HepG2 (cell line): ENCODE measurements at regions not wholly inside any gene's neighbourhood (a gene's known extent, or its start where the extent isn't known, plus 50 kb on each side); places are given as distances from the start of the nearest gene placed in this dataset.

ENCODE experiments used
- ATAC-seq: fragments of 200-7000 bp; cut with Tn5 transposase; 3 replicates; pipeline ENCODE4 v1.9.1; 2020; ENCODE audit warnings: mild to moderate bottlenecking, moderate library complexity
- BruUV-seq: library from RNA; stranded (reverse); fragments of 400-500 nt; replicated peaks from 2 replicates; lab custom pipeline; 2021; lab: Mats Ljungman, UMichigan
- CTCF ChIA-PET: fragments of 300-600 bp; formaldehyde crosslinking; extraction: SDS; loops from one replicate; lab custom pipeline; 2021; ENCODE audit warnings: low total read pairs, inconsistent platforms, low intra/inter-chr PET ratio; lab: Yijun Ruan, JAX
- POLR2A ChIA-PET: fragments of 350-600 bp; sonication (Branson Sonifier 250); formaldehyde crosslinking; loops from one replicate; lab custom pipeline; 2020; ENCODE audit warnings: antibody characterized with exemption, inconsistent platforms; lab: Yijun Ruan, JAX
- DNase-seq: peaks from one replicate; pipeline ENCODE4 v3.0.0-alpha.2; 2015; ENCODE audit warnings: low spot score
- FAIRE-seq: peaks from 3 replicates; lab custom pipeline; 2011; peaks lifted over from hg19 to GRCh38; lab: Jason Lieb, UNC
- H2AFZ ChIP-seq: one replicate; pipeline ENCODE4 v1.6.1; 2011; ENCODE audit warnings: low read length, inconsistent platforms
- H3K27ac ChIP-seq: fragments of 300-600 bp; 3 replicates; pipeline ENCODE4 v1.8.0; 2011; ENCODE audit warnings: mixed run types, mild to moderate bottlenecking, mixed read lengths, low read length, inconsistent platforms; ENCODE audit not compliant: insufficient read depth; ENCODE audit errors: extremely low read length
- H3K27me3 ChIP-seq, 2 experiments: fragments of 200-600 bp in 1 of 2; 2 replicates in 1 of 2; 3 replicates in 1 of 2; pipeline versions ENCODE4 v1.6.0 to v1.8.0; 2011; ENCODE audit warnings: low read length in 2 of 2, mild to moderate bottlenecking in 2 of 2, moderate library complexity in 2 of 2, inconsistent platforms in 1 of 2; ENCODE audit not compliant: insufficient read depth in 2 of 2, control insufficient read depth in 1 of 2
- H3K36me3 ChIP-seq, 2 experiments: fragments of 200-600 bp in 1 of 2; replicated peaks in 1 of 2; 2 replicates in 1 of 2; 3 replicates in 1 of 2; pipeline versions ENCODE4 v1.5.1 to v1.8.0; 2011; ENCODE audit warnings: low read length in 2 of 2, inconsistent platforms in 1 of 2; ENCODE audit not compliant: insufficient read depth in 2 of 2, control insufficient read depth in 1 of 2
- H3K4me1 ChIP-seq: 2 replicates; pipeline ENCODE4 v1.5.1; 2012; ENCODE audit warnings: low read length, inconsistent platforms; ENCODE audit not compliant: insufficient read depth
- H3K4me2 ChIP-seq: 2 replicates; pipeline ENCODE4 v1.6.0; 2011; ENCODE audit warnings: low read depth, low read length, inconsistent platforms
- H3K4me3 ChIP-seq, 3 experiments: fragments of 200-600 bp in 1 of 3; sonication (generic), shearing (Covaris generic) in 1 of 3; replicated peaks in 1 of 3; 2 replicates each; pipeline ENCODE4 v1.5.1; 2011 to 2016; ENCODE audit warnings: low read length in 3 of 3, inconsistent platforms in 2 of 3, low read depth in 2 of 3, mild to moderate bottlenecking in 2 of 3, control low read depth in 1 of 3, mixed read lengths in 1 of 3; ENCODE audit not compliant: insufficient read depth in 1 of 3
- H3K79me2 ChIP-seq: one replicate; pipeline ENCODE4 v1.6.1; 2011; ENCODE audit warnings: low read length, inconsistent platforms; ENCODE audit not compliant: insufficient read depth
- H3K9ac ChIP-seq: 2 replicates; pipeline ENCODE4 v1.6.0; 2011; ENCODE audit warnings: mild to moderate bottlenecking, low read depth, low read length, inconsistent platforms; ENCODE audit not compliant: insufficient read depth
- H3K9me3 ChIP-seq: 2 replicates; pipeline ENCODE4 v1.5.1; 2012; ENCODE audit warnings: mild to moderate bottlenecking, low read length
- H4K20me1 ChIP-seq: 2 replicates; pipeline ENCODE4 v1.6.0; 2011; ENCODE audit warnings: inconsistent platforms, mild to moderate bottlenecking, low read length, moderate library complexity; ENCODE audit not compliant: insufficient read depth
- IRF2 ChIP-seq: IDR thresholded peaks from 2 replicates; pipeline ENCODE4 v1.6.1; 2018; ENCODE audit warnings: missing genetic modification reagents, missing compliant biosample characterization
- KLF11 ChIP-seq: IDR thresholded peaks from 2 replicates; pipeline ENCODE4 v1.6.1; 2016; ENCODE audit warnings: missing compliant biosample characterization
- NFIB ChIP-seq: sonication (generic); formaldehyde crosslinking; IDR thresholded peaks from 2 replicates; pipeline ENCODE4 v1.9.0; 2021; ENCODE audit warnings: missing genetic modification reagents, mild to moderate bottlenecking, borderline replicate concordance
- PBX3 ChIP-seq: sonication (generic); formaldehyde crosslinking; IDR thresholded peaks from 2 replicates; pipeline ENCODE4 v1.8.1; 2023; ENCODE audit warnings: missing genetic modification reagents, inconsistent platforms, borderline replicate concordance
- SNAI1 ChIP-seq: sonication (generic); formaldehyde crosslinking; IDR thresholded peaks from 2 replicates; pipeline ENCODE4 v1.5.0; 2020; ENCODE audit warnings: mild to moderate bottlenecking, missing genetic modification reagents, borderline replicate concordance
- SRSF1 ChIP-seq: fragments of 200-400 bp; formaldehyde crosslinking; optimal IDR thresholded peaks from 2 replicates; pipeline ENCODE3; 2017; ENCODE audit warnings: mild to moderate bottlenecking, low read depth, low read length, moderate library complexity
- SRSF9 ChIP-seq: fragments of 200-400 bp; formaldehyde crosslinking; IDR thresholded peaks from 2 replicates; pipeline ENCODE4 v1.6.1; 2018; ENCODE audit warnings: borderline replicate concordance, mild to moderate bottlenecking, low read depth, low read length; ENCODE audit not compliant: insufficient read depth, poor library complexity, severe bottlenecking
- TERF1 ChIP-seq: sonication (generic); formaldehyde crosslinking; IDR thresholded peaks from 2 replicates; pipeline ENCODE4 v1.8.0; 2022; ENCODE audit warnings: mild to moderate bottlenecking, missing genetic modification reagents, moderate library complexity
- YEATS2 ChIP-seq: sonication (generic); formaldehyde crosslinking; IDR thresholded peaks from 2 replicates; pipeline ENCODE4 v1.4.0; 2020; ENCODE audit warnings: missing genetic modification reagents, borderline replicate concordance
- ZBTB25 ChIP-seq: IDR thresholded peaks from 2 replicates; pipeline ENCODE4 v1.6.1; 2018; ENCODE audit warnings: missing genetic modification reagents
- ZNF143 ChIP-seq: sonication (generic); formaldehyde crosslinking; IDR thresholded peaks from 2 replicates; pipeline ENCODE4 v1.4.0; 2020; ENCODE audit warnings: missing genetic modification reagents
- ZNF788 ChIP-seq: sonication (generic); formaldehyde crosslinking; IDR thresholded peaks from 2 replicates; pipeline ENCODE4 v1.5.0; 2020; ENCODE audit warnings: mild to moderate bottlenecking, missing genetic modification reagents, borderline replicate concordance
- ZNF790 ChIP-seq: sonication (generic); formaldehyde crosslinking; IDR thresholded peaks from 2 replicates; pipeline ENCODE4 v1.8.0; 2022; ENCODE audit warnings: missing genetic modification reagents, mild to moderate bottlenecking, borderline replicate concordance
- ZNF800 ChIP-seq: sonication (generic); formaldehyde crosslinking; IDR thresholded peaks from 2 replicates; pipeline ENCODE4 v1.4.0; 2020; ENCODE audit warnings: missing genetic modification reagents
- WGBS: methylation state at CpG from one replicate; pipeline ENCODE4 v1.1.6; 2017; ENCODE audit warnings: low lambda C conversion rate; 5-methylcytosine and 5-hydroxymethylcytosine counted together
- in situ Hi-C: cut with HindIII; loops from 2 replicates; pipeline ENCODE4 v1.10.0; 2017; ENCODE audit warnings: low pct_unique_long_range_greater_than_20kb; ENCODE audit not compliant: extremely low pct_ligation_motif_present
- intact Hi-C: fragments of 100-400 bp; cut with micrococcal nuclease; formaldehyde crosslinking; loops from one replicate; pipeline ENCODE4 v1.10.0; 2022; ENCODE audit not compliant: unreplicated experiment

GRCh38 chr7:41048771-41049170 is 654.1 kb downstream of the INHBA start (continued):
- TF ChIP-seq ZNF788 (CRISPR knock-in tag) (no peak), SRSF1 (no peak), YEATS2 (CRISPR knock-in tag) (no peak), IRF2 (CRISPR knock-in tag) (no peak)

GRCh38 chr7:41047789-41048191 is 655.1 kb downstream of the INHBA start:
- intact Hi-C loops (no loop called here), in situ Hi-C loops (no loop called here)
- no peaks in the 10 kb centered on the region for H3K9me3 ChIP-seq
- no peaks in the 10 kb centered on the region for H3K79me2 ChIP-seq
- H3K27ac ChIP-seq, result no peak overlapping the region
- POLR2A ChIA-PET, result no interaction called here
- ATAC-seq (no peak), DNase-seq (no peak), FAIRE-seq (no peak)
- no TSS peak for BruUV-seq
- H2AFZ ChIP-seq, result no peak overlapping the region
- no peaks in the 10 kb centered on the region for H3K36me3 ChIP-seq
- H4K20me1 ChIP-seq, result no peaks in the 10 kb centered on the region
- no peak overlapping the region for H3K9ac ChIP-seq
- no peaks in the 10 kb centered on the region for H3K4me1 ChIP-seq
- no peak overlapping the region for H3K4me2 ChIP-seq
- H3K4me3 ChIP-seq, result no peak overlapping the region
- TF ChIP-seq ZNF790 (CRISPR knock-in tag) (no peak), ZBTB25 (no peak), NFIB (CRISPR knock-in tag) (no peak), SNAI1 (CRISPR knock-in tag) (no peak), SRSF9 (no peak), ZNF143 (CRISPR knock-in tag) (no peak), KLF11 (CRISPR knock-in tag) (no peak), ZNF800 (CRISPR knock-in tag) (no peak), PBX3 (CRISPR knock-in tag) (no peak), TERF1 (CRISPR knock-in tag) (no peak)
- H3K27me3 ChIP-seq, result no peaks in the 10 kb centered on the region
- CTCF ChIA-PET, result no interaction called here
- 68% methylated on average over 6 of the region's 9 CpGs for WGBS
